HEK293 (cell line): ENCODE measurements at regions not wholly inside any gene's neighbourhood (a gene's known extent, or its start where the extent isn't known, plus 50 kb on each side); places are given as distances from the start of the nearest gene placed in this dataset.

Experiments
- HOXA7 ChIP-seq: sonication (generic); formaldehyde crosslinking; IDR thresholded peaks from 2 replicates; pipeline ENCODE4 v1.8.1; 2022; ENCODE audit warnings: missing genetic modification reagents, borderline replicate concordance
- ZNF335 ChIP-seq: fragments of 450-650 bp; formaldehyde crosslinking; conservative IDR thresholded peaks from 2 replicates; pipeline ENCODE4 v1.5.1; 2016; ENCODE audit warnings: missing biosample characterization, missing genetic modification characterization
- ZNF558 ChIP-seq: fragments of 450-650 bp; formaldehyde crosslinking; IDR thresholded peaks from 2 replicates; pipeline ENCODE4 v1.5.1; 2016; ENCODE audit warnings: missing biosample characterization, missing genetic modification characterization
- TF ChIP-seq, protein P1 (sequence below): fragments of 450-650 bp; formaldehyde crosslinking; IDR thresholded peaks from 2 replicates; pipeline ENCODE4 v1.5.1; 2016; ENCODE audit warnings: missing biosample characterization, missing genetic modification characterization
- TF ChIP-seq, protein P2 (sequence below): fragments of 450-650 bp; formaldehyde crosslinking; IDR thresholded peaks from 2 replicates; pipeline ENCODE4 v1.5.1; 2016; ENCODE audit warnings: missing biosample characterization, missing genetic modification characterization
- TF ChIP-seq, protein P3 (sequence below): fragments of 450-650 bp; formaldehyde crosslinking; IDR thresholded peaks from 2 replicates; pipeline ENCODE4 v1.5.1; 2017; ENCODE audit warnings: missing biosample characterization, mild to moderate bottlenecking, missing genetic modification characterization, moderate library complexity

DNA sequence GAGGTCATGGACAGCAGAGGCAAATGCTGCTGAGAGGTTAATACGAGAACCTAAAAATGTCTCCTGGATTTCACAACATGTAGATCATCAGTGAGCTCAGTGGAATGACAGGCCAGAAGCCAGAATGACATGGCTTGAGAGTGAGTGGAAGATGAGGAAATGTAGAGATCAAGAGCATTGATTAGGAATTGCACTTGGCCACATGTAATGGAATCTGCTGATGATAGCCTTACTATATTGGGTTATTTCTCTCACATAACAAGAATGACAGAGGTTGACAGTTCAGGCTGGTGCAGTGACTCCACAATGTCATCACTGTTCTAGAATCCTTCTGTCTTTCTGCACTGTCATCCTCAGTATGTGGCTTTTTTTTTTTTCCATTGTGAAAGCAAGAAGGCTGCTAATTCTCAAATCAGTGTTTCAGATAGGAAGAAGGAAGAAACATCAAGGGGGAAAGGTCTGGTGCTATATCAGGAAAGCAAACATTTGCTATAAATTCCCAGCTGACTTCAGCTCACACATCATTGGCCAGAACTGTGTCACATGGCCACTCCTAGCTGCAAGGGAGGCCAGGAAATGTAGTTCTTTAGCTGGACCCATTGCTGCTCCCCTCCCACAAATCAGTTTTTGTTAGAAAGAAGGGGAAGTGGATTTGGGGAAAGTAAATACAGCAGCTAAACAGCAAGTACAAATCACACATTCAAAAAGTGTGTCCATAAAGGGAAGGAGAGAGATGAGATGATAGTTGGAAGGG, 127.2 kb downstream of the FAM161A start:
- TF ChIP-seq, protein P1, sequence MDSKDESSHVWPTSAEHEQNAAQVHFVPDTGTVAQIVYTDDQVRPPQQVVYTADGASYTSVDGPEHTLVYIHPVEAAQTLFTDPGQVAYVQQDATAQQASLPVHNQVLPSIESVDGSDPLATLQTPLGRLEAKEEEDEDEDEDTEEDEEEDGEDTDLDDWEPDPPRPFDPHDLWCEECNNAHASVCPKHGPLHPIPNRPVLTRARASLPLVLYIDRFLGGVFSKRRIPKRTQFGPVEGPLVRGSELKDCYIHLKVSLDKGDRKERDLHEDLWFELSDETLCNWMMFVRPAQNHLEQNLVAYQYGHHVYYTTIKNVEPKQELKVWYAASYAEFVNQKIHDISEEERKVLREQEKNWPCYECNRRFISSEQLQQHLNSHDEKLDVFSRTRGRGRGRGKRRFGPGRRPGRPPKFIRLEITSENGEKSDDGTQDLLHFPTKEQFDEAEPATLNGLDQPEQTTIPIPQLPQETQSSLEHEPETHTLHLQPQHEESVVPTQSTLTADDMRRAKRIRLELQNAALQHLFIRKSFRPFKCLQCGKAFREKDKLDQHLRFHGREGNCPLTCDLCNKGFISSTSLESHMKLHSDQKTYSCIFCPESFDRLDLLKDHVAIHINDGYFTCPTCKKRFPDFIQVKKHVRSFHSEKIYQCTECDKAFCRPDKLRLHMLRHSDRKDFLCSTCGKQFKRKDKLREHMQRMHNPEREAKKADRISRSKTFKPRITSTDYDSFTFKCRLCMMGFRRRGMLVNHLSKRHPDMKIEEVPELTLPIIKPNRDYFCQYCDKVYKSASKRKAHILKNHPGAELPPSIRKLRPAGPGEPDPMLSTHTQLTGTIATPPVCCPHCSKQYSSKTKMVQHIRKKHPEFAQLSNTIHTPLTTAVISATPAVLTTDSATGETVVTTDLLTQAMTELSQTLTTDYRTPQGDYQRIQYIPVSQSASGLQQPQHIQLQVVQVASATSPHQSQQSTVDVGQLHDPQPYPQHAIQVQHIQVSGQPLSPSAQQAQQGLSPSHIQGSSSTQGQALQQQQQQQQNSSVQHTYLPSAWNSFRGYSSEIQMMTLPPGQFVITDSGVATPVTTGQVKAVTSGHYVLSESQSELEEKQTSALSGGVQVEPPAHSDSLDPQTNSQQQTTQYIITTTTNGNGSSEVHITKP (tag by site-specific recombination), result no peak
- TF ChIP-seq ZNF558 (tag by site-specific recombination), result no peak
- TF ChIP-seq, protein P2, sequence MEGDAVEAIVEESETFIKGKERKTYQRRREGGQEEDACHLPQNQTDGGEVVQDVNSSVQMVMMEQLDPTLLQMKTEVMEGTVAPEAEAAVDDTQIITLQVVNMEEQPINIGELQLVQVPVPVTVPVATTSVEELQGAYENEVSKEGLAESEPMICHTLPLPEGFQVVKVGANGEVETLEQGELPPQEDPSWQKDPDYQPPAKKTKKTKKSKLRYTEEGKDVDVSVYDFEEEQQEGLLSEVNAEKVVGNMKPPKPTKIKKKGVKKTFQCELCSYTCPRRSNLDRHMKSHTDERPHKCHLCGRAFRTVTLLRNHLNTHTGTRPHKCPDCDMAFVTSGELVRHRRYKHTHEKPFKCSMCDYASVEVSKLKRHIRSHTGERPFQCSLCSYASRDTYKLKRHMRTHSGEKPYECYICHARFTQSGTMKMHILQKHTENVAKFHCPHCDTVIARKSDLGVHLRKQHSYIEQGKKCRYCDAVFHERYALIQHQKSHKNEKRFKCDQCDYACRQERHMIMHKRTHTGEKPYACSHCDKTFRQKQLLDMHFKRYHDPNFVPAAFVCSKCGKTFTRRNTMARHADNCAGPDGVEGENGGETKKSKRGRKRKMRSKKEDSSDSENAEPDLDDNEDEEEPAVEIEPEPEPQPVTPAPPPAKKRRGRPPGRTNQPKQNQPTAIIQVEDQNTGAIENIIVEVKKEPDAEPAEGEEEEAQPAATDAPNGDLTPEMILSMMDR (tag by site-specific recombination), result no peak
- TF ChIP-seq ZNF335 (tag by site-specific recombination), result no peak
- TF ChIP-seq, protein P3, sequence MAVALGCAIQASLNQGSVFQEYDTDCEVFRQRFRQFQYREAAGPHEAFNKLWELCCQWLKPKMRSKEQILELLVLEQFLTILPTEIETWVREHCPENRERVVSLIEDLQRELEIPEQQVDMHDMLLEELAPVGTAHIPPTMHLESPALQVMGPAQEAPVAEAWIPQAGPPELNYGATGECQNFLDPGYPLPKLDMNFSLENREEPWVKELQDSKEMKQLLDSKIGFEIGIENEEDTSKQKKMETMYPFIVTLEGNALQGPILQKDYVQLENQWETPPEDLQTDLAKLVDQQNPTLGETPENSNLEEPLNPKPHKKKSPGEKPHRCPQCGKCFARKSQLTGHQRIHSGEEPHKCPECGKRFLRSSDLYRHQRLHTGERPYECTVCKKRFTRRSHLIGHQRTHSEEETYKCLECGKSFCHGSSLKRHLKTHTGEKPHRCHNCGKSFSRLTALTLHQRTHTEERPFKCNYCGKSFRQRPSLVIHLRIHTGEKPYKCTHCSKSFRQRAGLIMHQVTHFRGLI (tag by site-specific recombination), result no peak
- TF ChIP-seq HOXA7 (CRISPR knock-in tag), result no peak
